ENCODE measurements at regions not wholly inside any gene's neighbourhood (a gene's known extent, or its start where the extent isn't known, plus 50 kb on each side); places are given as distances from the start of the nearest gene placed in this dataset.

- TF ChIP-seq CTCF (IDR thresholded peaks at IDR 0.05 in 4 of 5, conservative IDR thresholded peaks at IDR 0.05 in 1 of 5) (no peak), POLR2A (IDR thresholded peaks at IDR 0.05) (no peak)
Observed at GRCh38 chr2:199581408-199581807, 123.7 kb upstream of the SATB2 start.
